Endothelial cell of umbilical vein (primary cell): ENCODE measurements at regions not wholly inside any gene's neighbourhood (a gene's known extent, or its start where the extent isn't known, plus 50 kb on each side); places are given as distances from the start of the nearest gene placed in this dataset.

Experiments
- BruUV-seq: library from RNA; stranded (reverse); fragments of 400-500 nt; replicated peaks from 2 replicates; lab custom pipeline; 2021; lab: Mats Ljungman, UMichigan
- CTCF ChIA-PET: fragments of 300-600, 350-600 bp; sonication (Branson Sonifier 250); formaldehyde crosslinking; loops from one replicate; lab custom pipeline; 2021; ENCODE audit warnings: antibody characterized with exemption, inconsistent platforms; lab: Charles Lee
- POLR2A ChIA-PET: fragments of 300-600, 350-600 bp; sonication (Branson Sonifier 250); formaldehyde crosslinking; loops from one replicate; lab custom pipeline; 2021; ENCODE audit warnings: antibody characterized with exemption, inconsistent platforms; lab: Charles Lee
- DNase-seq: peaks from one replicate; pipeline ENCODE4 v3.0.0-alpha.2; 2011; ENCODE audit warnings: low read depth, low spot score
- FAIRE-seq: peaks from 2 replicates; lab custom pipeline; 2011; peaks lifted over from hg19 to GRCh38; lab: Jason Lieb, UNC
- H2AFZ ChIP-seq: 2 replicates; pipeline ENCODE4 v1.6.0; 2012; ENCODE audit warnings: low read depth, low read length, control low read depth, inconsistent platforms
- H3K27ac ChIP-seq: 2 replicates; pipeline ENCODE4 v1.5.1; 2011; ENCODE audit warnings: low read depth, mild to moderate bottlenecking, control low read depth, low read length, moderate library complexity; ENCODE audit not compliant: insufficient read depth
- H3K27me3 ChIP-seq, 2 experiments: 2 replicates each; pipeline versions ENCODE4 v1.6.0 to v1.6.1; 2011; ENCODE audit warnings: low read length in 2 of 2, mixed read lengths in 1 of 2; ENCODE audit not compliant: control insufficient read depth in 2 of 2, insufficient read depth in 2 of 2
- H3K36me3 ChIP-seq, 2 experiments: 2 replicates in 1 of 2; 3 replicates in 1 of 2; pipeline ENCODE4 v1.5.1; 2011; ENCODE audit warnings: low read length in 2 of 2, mild to moderate bottlenecking in 1 of 2, moderate library complexity in 1 of 2; ENCODE audit not compliant: control insufficient read depth in 2 of 2, insufficient read depth in 2 of 2; ENCODE audit errors: extremely low read depth in 1 of 2
- H3K4me1 ChIP-seq: 3 replicates; pipeline ENCODE4 v1.5.1; 2011; ENCODE audit warnings: mild to moderate bottlenecking, low read length; ENCODE audit not compliant: control insufficient read depth, insufficient read depth; ENCODE audit errors: extremely low read depth
- H3K4me2 ChIP-seq: 2 replicates; pipeline ENCODE4 v1.6.1; 2011; ENCODE audit warnings: low read length, control low read depth, mixed read lengths; ENCODE audit not compliant: insufficient read depth
- H3K4me3 ChIP-seq, 3 experiments: fragments of 200-600 bp in 1 of 3; sonication (generic), shearing (Covaris generic) in 1 of 3; replicated peaks in 1 of 3; 2 replicates each; pipeline ENCODE4 v1.5.1; 2011 to 2016; ENCODE audit warnings: control low read depth in 3 of 3, low read length in 3 of 3, mild to moderate bottlenecking in 2 of 3, inconsistent platforms in 1 of 3, low read depth in 1 of 3, moderate library complexity in 1 of 3; ENCODE audit not compliant: insufficient read depth in 1 of 3
- H3K79me2 ChIP-seq: 2 replicates; pipeline ENCODE4 v1.6.0; 2012; ENCODE audit warnings: low read length, inconsistent platforms; ENCODE audit not compliant: control insufficient read depth, insufficient read depth
- H3K9ac ChIP-seq: replicated peaks from 2 replicates; pipeline ENCODE3; 2011; ENCODE audit warnings: low read length, control low read depth; ENCODE audit not compliant: insufficient read depth; ENCODE audit errors: extremely low read depth
- H3K9me1 ChIP-seq: replicated peaks from 3 replicates; pipeline ENCODE4 v1.6.0; 2011; ENCODE audit warnings: mild to moderate bottlenecking, low read length; ENCODE audit not compliant: control insufficient read depth, insufficient read depth; ENCODE audit errors: extremely low read depth
- H3K9me3 ChIP-seq: replicated peaks from 2 replicates; pipeline ENCODE4 v1.5.1; 2012; ENCODE audit warnings: low read length, inconsistent platforms; ENCODE audit not compliant: control insufficient read depth, insufficient read depth
- H4K20me1 ChIP-seq: replicated peaks from 2 replicates; pipeline ENCODE3; 2011; ENCODE audit warnings: mild to moderate bottlenecking, low read length; ENCODE audit not compliant: control insufficient read depth, insufficient read depth; ENCODE audit errors: extremely low read depth
- EZH2 ChIP-seq: IDR thresholded peaks from 2 replicates; pipeline ENCODE4 v1.6.1; 2012; ENCODE audit warnings: borderline replicate concordance, low read depth, mild to moderate bottlenecking, moderate library complexity, low read length, inconsistent platforms; ENCODE audit not compliant: severe bottlenecking
- FOS ChIP-seq: IDR thresholded peaks from 2 replicates; pipeline ENCODE4 v1.6.1; 2011; ENCODE audit warnings: mild to moderate bottlenecking, low read length, moderate library complexity, borderline replicate concordance; ENCODE audit not compliant: insufficient read depth
- JUN ChIP-seq: IDR thresholded peaks from 2 replicates; pipeline ENCODE4 v1.6.1; 2011; ENCODE audit warnings: borderline replicate concordance, low read depth; ENCODE audit not compliant: insufficient read length, insufficient read depth
- MYC ChIP-seq: IDR thresholded peaks from one replicate; pipeline ENCODE4 v1.6.1; 2011; ENCODE audit warnings: mild to moderate bottlenecking, low read depth, low read length
- POLR2A ChIP-seq: IDR thresholded peaks from 2 replicates; pipeline ENCODE4 v1.6.1; 2012; ENCODE audit warnings: low read depth, mild to moderate bottlenecking, control low read depth, low read length
- dilution Hi-C: fragments of 300-500 bp; cut with MboI; formaldehyde crosslinking; loops from one replicate; pipeline ENCODE4 v1.15.0; 2019; ENCODE audit warnings: low sequenced_read_pairs; ENCODE audit not compliant: extremely low pct_ligation_motif_present
- intact Hi-C: fragments of 100-400 bp; cut with micrococcal nuclease; formaldehyde crosslinking; loops from one replicate; pipeline ENCODE4 v1.10.0; 2022
- TF ChIP-seq, protein P1 (sequence below), 2 donors: IDR thresholded peaks; 1 replicate in 1 of 2; 2 replicates in 1 of 2; pipeline ENCODE4 v1.5.1; 2011; ENCODE audit warnings: low read length in 2 of 2, mild to moderate bottlenecking in 2 of 2, moderate library complexity in 2 of 2, control low read depth in 1 of 2, inconsistent platforms in 1 of 2, low read depth in 1 of 2; ENCODE audit not compliant: insufficient read depth in 1 of 2; ENCODE audit errors: extremely low read depth in 1 of 2
- TF ChIP-seq, protein P2 (sequence below): IDR thresholded peaks from 2 replicates; pipeline ENCODE4 v1.6.1; 2011; ENCODE audit not compliant: insufficient read depth, insufficient read length

DNA sequence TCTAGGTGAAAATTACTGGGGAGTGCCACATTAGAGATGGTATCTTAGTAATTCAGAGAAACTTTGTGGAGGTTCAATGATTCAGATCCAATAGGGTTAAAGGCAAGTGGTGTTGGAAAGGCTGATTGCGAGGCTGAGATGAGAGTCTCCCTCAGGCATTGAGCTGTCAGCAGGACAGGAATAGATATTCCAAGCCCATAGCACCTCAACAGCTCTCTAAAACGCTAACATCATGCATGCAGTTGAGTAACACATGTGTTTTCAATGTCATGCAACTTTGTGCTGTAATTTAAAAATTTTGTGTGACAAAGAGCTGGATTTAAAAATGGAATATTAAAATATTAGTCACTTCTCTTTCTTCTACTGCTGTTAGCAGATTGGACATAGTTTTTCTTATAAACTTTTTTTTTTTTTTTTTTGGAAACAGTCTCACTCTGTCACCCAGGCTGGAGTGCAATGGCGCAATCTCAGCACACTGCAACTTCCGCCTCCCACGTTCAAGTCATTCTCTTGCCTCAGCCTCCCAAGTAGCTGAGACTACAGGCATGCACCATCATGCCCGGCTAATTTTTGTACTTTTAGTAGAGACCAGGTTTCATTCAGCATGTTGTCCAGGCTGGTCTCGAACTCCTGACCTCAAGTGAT lies 173.5 kb upstream of the C1QTNF7 start:
- FAIRE-seq: no peak

DNA sequence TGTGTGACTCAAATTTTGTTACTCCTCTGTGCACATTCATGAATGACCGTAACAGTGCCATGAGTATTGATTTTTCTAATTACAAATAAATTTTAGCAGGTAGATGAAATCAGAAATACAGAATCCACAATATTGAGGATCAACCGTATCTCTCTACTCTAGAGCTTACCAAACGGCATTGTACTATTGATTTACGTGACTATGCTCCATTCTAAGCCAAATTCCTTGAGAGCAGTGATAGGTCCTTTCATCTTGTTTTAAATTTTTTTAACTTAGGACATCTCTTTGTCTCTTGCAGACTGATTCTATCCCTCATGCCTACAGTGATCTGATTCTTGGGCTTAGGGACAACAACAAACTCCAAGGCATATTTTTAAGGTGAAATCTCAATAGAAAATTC lies 172.3 kb upstream of the C1QTNF7 start:
- dilution Hi-C loops (no loop called here), intact Hi-C loops (no loop called here)
- DNase-seq (no peak), FAIRE-seq (no peak)
- H3K79me2 ChIP-seq: no peaks in the 10 kb centered on the region
- no TSS peak for BruUV-seq
- no peak overlapping the region for H3K4me2 ChIP-seq
- H3K9ac ChIP-seq: no peak overlapping the region
- H3K9me1 ChIP-seq: no peaks in the 10 kb centered on the region
- no peaks in the 10 kb centered on the region for H3K9me3 ChIP-seq
- H3K27me3 ChIP-seq: no peaks in the 10 kb centered on the region
- POLR2A ChIA-PET: no interaction called here
- H2AFZ ChIP-seq: no peak overlapping the region
- H3K4me1 ChIP-seq: no peaks in the 10 kb centered on the region
- CTCF ChIA-PET: no interaction called here
- H3K27ac ChIP-seq: no peak overlapping the region
- no peak for TF ChIP-seq MYC
- TF ChIP-seq, protein P1, sequence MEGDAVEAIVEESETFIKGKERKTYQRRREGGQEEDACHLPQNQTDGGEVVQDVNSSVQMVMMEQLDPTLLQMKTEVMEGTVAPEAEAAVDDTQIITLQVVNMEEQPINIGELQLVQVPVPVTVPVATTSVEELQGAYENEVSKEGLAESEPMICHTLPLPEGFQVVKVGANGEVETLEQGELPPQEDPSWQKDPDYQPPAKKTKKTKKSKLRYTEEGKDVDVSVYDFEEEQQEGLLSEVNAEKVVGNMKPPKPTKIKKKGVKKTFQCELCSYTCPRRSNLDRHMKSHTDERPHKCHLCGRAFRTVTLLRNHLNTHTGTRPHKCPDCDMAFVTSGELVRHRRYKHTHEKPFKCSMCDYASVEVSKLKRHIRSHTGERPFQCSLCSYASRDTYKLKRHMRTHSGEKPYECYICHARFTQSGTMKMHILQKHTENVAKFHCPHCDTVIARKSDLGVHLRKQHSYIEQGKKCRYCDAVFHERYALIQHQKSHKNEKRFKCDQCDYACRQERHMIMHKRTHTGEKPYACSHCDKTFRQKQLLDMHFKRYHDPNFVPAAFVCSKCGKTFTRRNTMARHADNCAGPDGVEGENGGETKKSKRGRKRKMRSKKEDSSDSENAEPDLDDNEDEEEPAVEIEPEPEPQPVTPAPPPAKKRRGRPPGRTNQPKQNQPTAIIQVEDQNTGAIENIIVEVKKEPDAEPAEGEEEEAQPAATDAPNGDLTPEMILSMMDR (IDR thresholded peaks at IDR 0.05; ENCODE audit: extremely low read depth in 1 of 2, insufficient read depth in 1 of 2, low read depth in 1 of 2, low read length in 2 of 2): no peak
- no peak for TF ChIP-seq JUN
- no peak for TF ChIP-seq FOS
- no peak for TF ChIP-seq EZH2
- TF ChIP-seq POLR2A: no peak
- H4K20me1 ChIP-seq: no peaks in the 10 kb centered on the region
- H3K36me3 ChIP-seq: no peaks in the 10 kb centered on the region
- no peak overlapping the region for H3K4me3 ChIP-seq

More for the DNA sequence above, 173.5 kb upstream of the C1QTNF7 start:
- Histone ChIP-seq H3K36me3 (no peaks in the 10 kb centered on the region), H4K20me1 (no peaks in the 10 kb centered on the region), H3K4me3 (no peak overlapping the region), H3K9me3 (no peaks in the 10 kb centered on the region), H3K27ac (no peak overlapping the region), H3K27me3 (no peaks in the 10 kb centered on the region), H3K4me1 (no peaks in the 10 kb centered on the region), H2AFZ (no peak overlapping the region), H3K4me2 (no peak overlapping the region), H3K79me2 (no peaks in the 10 kb centered on the region), H3K9me1 (no peaks in the 10 kb centered on the region), H3K9ac (no peak overlapping the region)
- intact Hi-C loops: no loop called here
- ChIA-PET CTCF (interaction anchor here (0.7 kb wide), 1 partner anchor 65 kb away, joined by 3 read pairs; no protein-coding TSS in a partner anchor), POLR2A (interaction anchor here (0.6 kb wide), 1 partner anchor 1273 kb away, joined by 3 read pairs; no protein-coding TSS in a partner anchor)
- TF ChIP-seq EZH2: no peak
- TF ChIP-seq, protein P2, sequence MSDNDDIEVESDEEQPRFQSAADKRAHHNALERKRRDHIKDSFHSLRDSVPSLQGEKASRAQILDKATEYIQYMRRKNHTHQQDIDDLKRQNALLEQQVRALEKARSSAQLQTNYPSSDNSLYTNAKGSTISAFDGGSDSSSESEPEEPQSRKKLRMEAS: no peak
- DNase-seq: no peak
- dilution Hi-C loops: no loop called here
- no TSS peak for BruUV-seq
